Mesenchymal stem cell (in vitro differentiated cells and primary cell): ENCODE measurements at regions not wholly inside any gene's neighbourhood (a gene's known extent, or its start where the extent isn't known, plus 50 kb on each side); places are given as distances from the start of the nearest gene placed in this dataset.
"Not testable (repeated sequence)": the region's sequence is repeated elsewhere in the genome, so short reads cannot be mapped to it uniquely, and the experiment has no call there.

Experiments
- DNase-seq: peaks from one replicate; pipeline ENCODE4 v3.0.0-alpha.2; 2013
- H2AFZ ChIP-seq: one replicate; pipeline ENCODE4 v1.6.1; 2013; ENCODE audit warnings: low read depth, mild to moderate bottlenecking, control low read depth, inconsistent platforms, low read length, moderate library complexity
- H2AK5ac ChIP-seq: 2 replicates; pipeline ENCODE4 v1.6.1; 2013; ENCODE audit warnings: low read length, moderate library complexity, mild to moderate bottlenecking, inconsistent platforms; ENCODE audit not compliant: severe bottlenecking
- H2BK120ac ChIP-seq: one replicate; pipeline ENCODE4 v1.6.1; 2013; ENCODE audit warnings: low read depth, mild to moderate bottlenecking, inconsistent platforms, low read length, moderate library complexity
- H2BK12ac ChIP-seq, 2 experiments: one replicate each; pipeline ENCODE4 v1.6.1; 2013; ENCODE audit warnings: inconsistent platforms in 2 of 2, low read length in 2 of 2, mild to moderate bottlenecking in 2 of 2, moderate library complexity in 2 of 2, control low read depth in 1 of 2
- H2BK15ac ChIP-seq: one replicate; pipeline ENCODE4 v1.6.1; 2013; ENCODE audit warnings: mild to moderate bottlenecking, low read depth, inconsistent platforms; ENCODE audit not compliant: poor library complexity, severe bottlenecking
- H2BK5ac ChIP-seq: 2 replicates; pipeline ENCODE4 v1.6.1; 2013; ENCODE audit warnings: low read depth, mild to moderate bottlenecking, low read length, control low read depth, inconsistent platforms; ENCODE audit not compliant: poor library complexity, severe bottlenecking
- H3K14ac ChIP-seq, 2 experiments: one replicate each; pipeline ENCODE4 v1.6.1; 2013; ENCODE audit warnings: inconsistent platforms in 2 of 2, low read length in 2 of 2, control low read depth in 1 of 2, mild to moderate bottlenecking in 1 of 2, moderate library complexity in 1 of 2
- H3K18ac ChIP-seq, 2 experiments: one replicate each; pipeline ENCODE4 v1.6.1; 2013; ENCODE audit warnings: inconsistent platforms in 2 of 2, low read length in 2 of 2, control low read depth in 1 of 2, low read depth in 1 of 2, mild to moderate bottlenecking in 1 of 2
- H3K23ac ChIP-seq, 2 experiments: one replicate each; pipeline ENCODE4 v1.6.1; 2013; ENCODE audit warnings: inconsistent platforms in 2 of 2, low read length in 2 of 2, mild to moderate bottlenecking in 2 of 2, moderate library complexity in 2 of 2, control low read depth in 1 of 2
- H3K27ac ChIP-seq: 2 replicates; pipeline ENCODE4 v1.5.1; 2013; ENCODE audit warnings: mild to moderate bottlenecking, moderate library complexity, low read length, control low read depth, inconsistent platforms; ENCODE audit not compliant: poor library complexity, severe bottlenecking
- H3K27me3 ChIP-seq, 2 experiments: 2 replicates each; pipeline versions ENCODE4 v1.6.1 to v1.7.0; 2013; ENCODE audit warnings: low read length in 2 of 2, mild to moderate bottlenecking in 2 of 2, moderate library complexity in 2 of 2, control low read depth in 1 of 2, inconsistent platforms in 1 of 2; ENCODE audit not compliant: control insufficient read depth in 1 of 2, insufficient read depth in 1 of 2
- H3K36me3 ChIP-seq, 2 experiments: 2 replicates each; pipeline versions ENCODE4 v1.6.1 to v1.7.0; 2013; ENCODE audit warnings: low read length in 2 of 2, control low read depth in 1 of 2, inconsistent platforms in 1 of 2, low read depth in 1 of 2, mild to moderate bottlenecking in 1 of 2; ENCODE audit not compliant: insufficient read depth in 2 of 2, control insufficient read depth in 1 of 2
- H3K4ac ChIP-seq, 2 experiments: one replicate each; pipeline ENCODE4 v1.6.1; 2013; ENCODE audit warnings: inconsistent platforms in 2 of 2, low read length in 2 of 2, mild to moderate bottlenecking in 2 of 2, moderate library complexity in 2 of 2, control low read depth in 1 of 2, low read depth in 1 of 2
- H3K4me1 ChIP-seq: 2 replicates; pipeline ENCODE4 v1.6.1; 2013; ENCODE audit warnings: low read depth, low read length, control low read depth; ENCODE audit not compliant: control insufficient read depth, insufficient read depth
- H3K4me2 ChIP-seq: 2 replicates; pipeline ENCODE4 v1.6.1; 2013; ENCODE audit warnings: low read length, mild to moderate bottlenecking, inconsistent platforms; ENCODE audit not compliant: poor library complexity, severe bottlenecking
- H3K4me3 ChIP-seq, 2 experiments: 2 replicates each; pipeline versions ENCODE4 v1.5.1 to v1.7.0; 2013; ENCODE audit warnings: low read length in 2 of 2, mild to moderate bottlenecking in 2 of 2, control low read depth in 1 of 2, low read depth in 1 of 2; ENCODE audit not compliant: insufficient read depth in 1 of 2
- H3K79me1 ChIP-seq: replicated peaks from 2 replicates; pipeline ENCODE4 v1.6.1; 2013; ENCODE audit warnings: mild to moderate bottlenecking, control low read depth, low read length, inconsistent platforms; ENCODE audit not compliant: poor library complexity, severe bottlenecking
- H3K9ac ChIP-seq: 2 replicates; pipeline ENCODE4 v1.7.0; 2013; ENCODE audit warnings: mild to moderate bottlenecking, low read length, moderate library complexity
- H3K9me3 ChIP-seq: 2 replicates; pipeline ENCODE4 v1.7.0; 2013; ENCODE audit warnings: mild to moderate bottlenecking, low read length; ENCODE audit not compliant: control insufficient read depth
- H4K8ac ChIP-seq: one replicate; pipeline ENCODE4 v1.6.1; 2013; ENCODE audit warnings: inconsistent platforms, mild to moderate bottlenecking, low read length, moderate library complexity
- H4K91ac ChIP-seq: one replicate; pipeline ENCODE4 v1.6.1; 2013; ENCODE audit warnings: mild to moderate bottlenecking, low read length, inconsistent platforms
- WGBS: methylation state at CpG from one replicate; pipeline ENCODE4 v1.1.7; 2013; ENCODE audit warnings: mixed read lengths; 5-methylcytosine and 5-hydroxymethylcytosine counted together

GRCh38 chr12:7571257-7571656, 67.7 kb upstream of the CD163 start:
- no peak overlapping the region for H2BK120ac ChIP-seq
- H3K4me1 ChIP-seq = no peaks in the 10 kb centered on the region
- no peak overlapping the region for H2BK15ac ChIP-seq
- H4K91ac ChIP-seq = no peak overlapping the region
- H3K9ac ChIP-seq = no peak overlapping the region
- H2AFZ ChIP-seq = no peak overlapping the region
- H2BK5ac ChIP-seq = no peak overlapping the region
- H3K23ac ChIP-seq = no peak overlapping the region
- H3K18ac ChIP-seq = no peak overlapping the region
- H3K4me3 ChIP-seq = no peak overlapping the region
- no peak overlapping the region for H4K8ac ChIP-seq
- H2AK5ac ChIP-seq = no peak overlapping the region
- H3K4me2 ChIP-seq = no peak overlapping the region
- no peaks in the 10 kb centered on the region for H3K36me3 ChIP-seq
- no peak overlapping the region for H3K27ac ChIP-seq
- no peaks in the 10 kb centered on the region for H3K27me3 ChIP-seq
- 31% methylated on average over 1 of the region's 1 CpG for WGBS
- H2BK12ac ChIP-seq = no peak overlapping the region
- H3K4ac ChIP-seq = no peak overlapping the region
- DNase-seq = no peak
- no peak overlapping the region for H3K14ac ChIP-seq
- H3K79me1 ChIP-seq = no peaks in the 10 kb centered on the region
- no peaks in the 10 kb centered on the region for H3K9me3 ChIP-seq

GRCh38 chr12:7557227-7557626, 53.6 kb upstream of the CD163 start:
- Histone ChIP-seq H3K4me3 (no peak overlapping the region), H2BK12ac (no peak overlapping the region), H4K8ac (no peak overlapping the region), H4K91ac (no peak overlapping the region), H3K4me1 (no peaks in the 10 kb centered on the region), H3K9ac (peak overlapping the region; percentile 6), H3K27ac (no peak overlapping the region), H3K23ac (no peak overlapping the region), H3K4me2 (no peak overlapping the region), H3K9me3 (no peaks in the 10 kb centered on the region), H3K14ac (no peak overlapping the region), H3K36me3 (no peaks in the 10 kb centered on the region), H2BK120ac (no peak overlapping the region), H3K18ac (no peak overlapping the region), H2BK5ac (no peak overlapping the region), H2BK15ac (no peak overlapping the region), H3K79me1 (no peaks in the 10 kb centered on the region), H2AFZ (no peak overlapping the region), H2AK5ac (no peak overlapping the region), H3K4ac (no peak overlapping the region), H3K27me3 (no peaks in the 10 kb centered on the region)
- WGBS = 60% methylated on average over 2 of the region's 3 CpGs
- no peak for DNase-seq

- no peak overlapping the region for H3K14ac ChIP-seq
- H3K9me3 ChIP-seq = no peaks in the 10 kb centered on the region
- no peak overlapping the region for H3K27ac ChIP-seq
- H4K91ac ChIP-seq = no peak overlapping the region
- H3K23ac ChIP-seq = no peak overlapping the region
- no peak overlapping the region for H4K8ac ChIP-seq
- H3K27me3 ChIP-seq = no peaks in the 10 kb centered on the region
- H3K4me3 ChIP-seq = no peak overlapping the region
- H3K4me1 ChIP-seq = no peaks in the 10 kb centered on the region
- H3K4me2 ChIP-seq = no peak overlapping the region
- H3K79me1 ChIP-seq = no peaks in the 10 kb centered on the region
- no peak overlapping the region for H3K4ac ChIP-seq
- H3K36me3 ChIP-seq = no peaks in the 10 kb centered on the region
- H2BK120ac ChIP-seq = no peak overlapping the region
- no peak overlapping the region for H2AFZ ChIP-seq
- H2AK5ac ChIP-seq = no peak overlapping the region
- WGBS = 29% methylated on average over 3 of the region's 3 CpGs
- no peak overlapping the region for H2BK5ac ChIP-seq
- peak; percentile 78 for DNase-seq
- no peak overlapping the region for H3K18ac ChIP-seq
- no peak overlapping the region for H2BK15ac ChIP-seq
- H3K9ac ChIP-seq = peak overlapping the region; percentile 84
- H2BK12ac ChIP-seq = no peak overlapping the region
Measured at GRCh38 chr12:7555752-7556151, 52.2 kb upstream of the CD163 start.

GRCh38 chr12:7554831-7555230, 51.3 kb upstream of the CD163 start:
- H3K27me3 ChIP-seq, H3K27ac ChIP-seq, H2AK5ac ChIP-seq, H3K79me1 ChIP-seq, H3K4me1 ChIP-seq, H2AFZ ChIP-seq, H3K18ac ChIP-seq, H3K23ac ChIP-seq, H2BK15ac ChIP-seq, H3K4me2 ChIP-seq, H3K36me3 ChIP-seq, H2BK5ac ChIP-seq, H4K91ac ChIP-seq, H3K14ac ChIP-seq, DNase-seq, H3K9ac ChIP-seq, H3K4ac ChIP-seq, H2BK120ac ChIP-seq, H3K4me3 ChIP-seq, H2BK12ac ChIP-seq, H3K9me3 ChIP-seq, H4K8ac ChIP-seq: not testable (repeated sequence)
- WGBS = no CpG with 5 or more reads among the region's 6 CpGs
